ENCODE measurements at regions not wholly inside any gene's neighbourhood (a gene's known extent, or its start where the extent isn't known, plus 50 kb on each side); places are given as distances from the start of the nearest gene placed in this dataset.

GRCh38 chr9:87306006-87306405, 191.7 kb upstream of the DAPK1 start:
- Histone ChIP-seq H3K9me3 (ENCODE audit: control insufficient read depth, low read length) (no peaks in the 10 kb centered on the region), H3K27ac (ENCODE audit: insufficient read depth, low read depth, low read length, poor library complexity, severe bottlenecking) (no peak overlapping the region), H3K27me3 (ENCODE audit: control insufficient read depth, insufficient read depth, low read length, poor library complexity, severe bottlenecking) (no peaks in the 10 kb centered on the region), H3K36me3 (ENCODE audit: control insufficient read depth, insufficient read depth, low read length) (no peaks in the 10 kb centered on the region), H3K4me3 (ENCODE audit: insufficient read depth, low read depth, low read length) (no peak overlapping the region), H3K4me1 (ENCODE audit: control insufficient read depth, insufficient read depth, low read length) (no peaks in the 10 kb centered on the region)
- WGBS, 2 experiments: 92 to 100% methylated on average over 3 of the region's 3 CpGs

DNA sequence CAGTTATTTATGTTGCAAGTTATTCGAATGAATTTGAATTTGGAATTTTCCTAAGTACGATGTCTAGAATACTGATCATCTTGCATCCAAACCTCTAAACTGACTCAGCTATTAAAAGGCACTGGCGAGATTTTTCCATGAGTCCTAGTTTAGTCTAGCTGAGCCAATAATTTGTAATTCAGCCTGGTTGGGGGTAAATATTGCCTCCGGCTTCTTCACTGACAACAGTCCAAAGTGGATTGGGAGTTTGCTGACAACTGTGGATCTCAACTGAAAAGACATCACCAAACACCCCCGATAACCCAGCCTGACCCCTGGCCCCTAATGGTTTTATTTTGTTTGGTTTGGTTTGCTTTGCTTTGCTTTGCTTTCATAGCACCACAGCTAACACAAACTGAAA, 189.8 kb upstream of the DAPK1 start:
- no peaks in the 10 kb centered on the region for H3K9me3 ChIP-seq (ENCODE audit: control insufficient read depth, low read length)
- no peak overlapping the region for H3K4me3 ChIP-seq (ENCODE audit: insufficient read depth, low read depth, low read length)
- no peaks in the 10 kb centered on the region for H3K4me1 ChIP-seq (ENCODE audit: control insufficient read depth, insufficient read depth, low read length)
- H3K36me3 ChIP-seq (ENCODE audit: control insufficient read depth, insufficient read depth, low read length): no peaks in the 10 kb centered on the region
- H3K27ac ChIP-seq (ENCODE audit: insufficient read depth, low read depth, low read length, poor library complexity, severe bottlenecking): no peak overlapping the region
- WGBS, 2 experiments: 76% methylated on average over 5 of the region's 5 CpGs
- H3K27me3 ChIP-seq (ENCODE audit: control insufficient read depth, insufficient read depth, low read length, poor library complexity, severe bottlenecking): no peaks in the 10 kb centered on the region

DNA sequence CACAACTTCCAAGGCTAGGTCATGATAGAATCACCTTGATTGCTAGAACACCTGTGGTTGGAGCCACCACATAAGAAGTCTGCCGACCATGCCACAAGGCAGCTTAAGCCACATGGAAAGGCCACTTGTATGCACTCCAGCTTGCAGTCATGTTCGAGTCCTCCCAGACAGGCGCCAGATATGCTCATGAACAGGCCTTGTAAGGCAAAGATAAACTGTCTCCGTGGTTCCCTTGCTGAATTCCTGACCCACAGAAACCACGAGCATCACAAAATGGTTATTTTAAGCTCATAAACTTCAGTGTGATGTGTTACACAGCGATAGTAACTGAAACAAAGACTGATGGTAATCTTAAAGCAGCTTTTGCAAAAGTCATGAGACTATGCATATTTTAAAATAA, 188.4 kb upstream of the DAPK1 start:
- WGBS, 2 experiments: 93 to 95% methylated on average over 6 of the region's 6 CpGs

GRCh38 chr9:87310827-87311523, 186.7 kb upstream of the DAPK1 start:
- no peak overlapping the region for H3K27ac ChIP-seq (ENCODE audit: insufficient read depth, low read depth, low read length, poor library complexity, severe bottlenecking)
- no peak overlapping the region for H3K4me3 ChIP-seq (ENCODE audit: insufficient read depth, low read depth, low read length)
- WGBS, 2 experiments: 92 to 96% methylated on average over 4 of the region's 4 CpGs
- H3K9me3 ChIP-seq (ENCODE audit: control insufficient read depth, low read length): no peaks in the 10 kb centered on the region
- no peaks in the 10 kb centered on the region for H3K4me1 ChIP-seq (ENCODE audit: control insufficient read depth, insufficient read depth, low read length)
- H3K27me3 ChIP-seq (ENCODE audit: control insufficient read depth, insufficient read depth, low read length, poor library complexity, severe bottlenecking): no peaks in the 10 kb centered on the region
- H3K36me3 ChIP-seq (ENCODE audit: control insufficient read depth, insufficient read depth, low read length): no peaks in the 10 kb centered on the region

More for the DNA sequence above, 188.4 kb upstream of the DAPK1 start:
- Histone ChIP-seq H3K36me3 (ENCODE audit: control insufficient read depth, insufficient read depth, low read length) (no peaks in the 10 kb centered on the region), H3K27me3 (ENCODE audit: control insufficient read depth, insufficient read depth, low read length, poor library complexity, severe bottlenecking) (no peaks in the 10 kb centered on the region), H3K4me1 (ENCODE audit: control insufficient read depth, insufficient read depth, low read length) (no peaks in the 10 kb centered on the region), H3K9me3 (ENCODE audit: control insufficient read depth, low read length) (no peaks in the 10 kb centered on the region), H3K4me3 (ENCODE audit: insufficient read depth, low read depth, low read length) (no peak overlapping the region), H3K27ac (ENCODE audit: insufficient read depth, low read depth, low read length, poor library complexity, severe bottlenecking) (no peak overlapping the region)

DNA sequence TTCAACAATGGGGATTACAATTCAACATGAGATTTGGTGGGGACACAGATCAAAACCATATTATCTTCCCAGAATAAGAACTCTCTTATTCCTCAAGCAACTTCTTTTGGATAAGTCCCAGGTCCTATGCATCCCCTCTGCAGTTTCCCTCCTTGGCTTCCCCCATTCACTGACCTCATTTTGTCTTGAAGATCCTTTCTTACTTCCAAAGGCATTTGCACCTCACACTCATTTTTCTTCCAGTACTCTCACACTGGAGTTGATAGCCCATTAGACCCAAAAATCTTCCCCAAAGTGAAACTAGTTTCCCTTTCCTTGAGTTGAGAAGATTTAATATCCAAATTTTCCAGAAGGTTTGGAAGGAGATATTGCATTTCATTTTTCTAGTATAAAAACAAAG, 178.0 kb upstream of the DAPK1 start:
- no peak overlapping the region for H3K4me3 ChIP-seq (ENCODE audit: insufficient read depth, low read depth, low read length)
- no peak overlapping the region for H3K27ac ChIP-seq (ENCODE audit: insufficient read depth, low read depth, low read length, poor library complexity, severe bottlenecking)
- no peaks in the 10 kb centered on the region for H3K36me3 ChIP-seq (ENCODE audit: control insufficient read depth, insufficient read depth, low read length)
- no peaks in the 10 kb centered on the region for H3K27me3 ChIP-seq (ENCODE audit: control insufficient read depth, insufficient read depth, low read length, poor library complexity, severe bottlenecking)
- H3K9me3 ChIP-seq (ENCODE audit: control insufficient read depth, low read length): no peaks in the 10 kb centered on the region
- H3K4me1 ChIP-seq (ENCODE audit: control insufficient read depth, insufficient read depth, low read length): no peaks in the 10 kb centered on the region

DNA sequence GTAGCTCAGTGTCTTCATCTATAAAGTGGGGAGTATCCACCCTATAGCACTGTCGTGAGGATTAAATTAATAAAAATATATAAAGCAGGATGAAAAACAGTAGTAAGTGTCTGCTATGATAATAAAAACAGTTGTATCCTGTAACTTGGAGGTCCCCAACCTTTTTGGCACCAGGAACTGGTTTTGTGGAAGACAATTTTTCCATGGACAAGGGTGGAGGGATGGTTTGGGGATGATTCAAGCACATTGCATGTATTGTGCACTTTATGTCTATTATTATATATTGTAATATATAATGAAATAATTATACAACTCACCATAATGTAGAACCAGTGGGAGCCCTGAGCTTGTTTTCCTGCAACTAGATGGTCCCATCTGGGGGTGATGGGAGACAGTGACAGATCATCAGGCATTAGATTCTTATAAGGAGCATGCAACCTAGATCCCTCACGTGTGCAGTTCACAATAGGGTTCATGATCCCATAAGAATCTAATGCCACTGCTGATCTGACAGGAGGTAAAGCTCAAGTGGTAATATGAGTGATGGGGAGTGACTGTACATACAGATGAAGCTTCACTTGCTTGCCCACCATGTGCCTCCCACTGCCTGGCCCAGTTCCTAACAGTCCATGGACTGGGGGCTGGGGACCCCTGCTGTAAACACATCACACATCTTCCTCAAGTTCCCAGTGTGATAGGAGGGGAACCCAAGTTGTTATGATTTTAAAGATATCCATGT, 177.4 kb upstream of the DAPK1 start:
- Histone ChIP-seq H3K4me1 (ENCODE audit: control insufficient read depth, insufficient read depth, low read length) (no peaks in the 10 kb centered on the region), H3K4me3 (ENCODE audit: insufficient read depth, low read depth, low read length) (no peak overlapping the region), H3K9me3 (ENCODE audit: control insufficient read depth, low read length) (no peaks in the 10 kb centered on the region), H3K36me3 (ENCODE audit: control insufficient read depth, insufficient read depth, low read length) (no peaks in the 10 kb centered on the region), H3K27ac (ENCODE audit: insufficient read depth, low read depth, low read length, poor library complexity, severe bottlenecking) (no peak overlapping the region), H3K27me3 (ENCODE audit: control insufficient read depth, insufficient read depth, low read length, poor library complexity, severe bottlenecking) (no peaks in the 10 kb centered on the region)
- WGBS, 2 experiments: 88 to 100% methylated on average over 1 to 2 of the region's 2 CpGs

DNA sequence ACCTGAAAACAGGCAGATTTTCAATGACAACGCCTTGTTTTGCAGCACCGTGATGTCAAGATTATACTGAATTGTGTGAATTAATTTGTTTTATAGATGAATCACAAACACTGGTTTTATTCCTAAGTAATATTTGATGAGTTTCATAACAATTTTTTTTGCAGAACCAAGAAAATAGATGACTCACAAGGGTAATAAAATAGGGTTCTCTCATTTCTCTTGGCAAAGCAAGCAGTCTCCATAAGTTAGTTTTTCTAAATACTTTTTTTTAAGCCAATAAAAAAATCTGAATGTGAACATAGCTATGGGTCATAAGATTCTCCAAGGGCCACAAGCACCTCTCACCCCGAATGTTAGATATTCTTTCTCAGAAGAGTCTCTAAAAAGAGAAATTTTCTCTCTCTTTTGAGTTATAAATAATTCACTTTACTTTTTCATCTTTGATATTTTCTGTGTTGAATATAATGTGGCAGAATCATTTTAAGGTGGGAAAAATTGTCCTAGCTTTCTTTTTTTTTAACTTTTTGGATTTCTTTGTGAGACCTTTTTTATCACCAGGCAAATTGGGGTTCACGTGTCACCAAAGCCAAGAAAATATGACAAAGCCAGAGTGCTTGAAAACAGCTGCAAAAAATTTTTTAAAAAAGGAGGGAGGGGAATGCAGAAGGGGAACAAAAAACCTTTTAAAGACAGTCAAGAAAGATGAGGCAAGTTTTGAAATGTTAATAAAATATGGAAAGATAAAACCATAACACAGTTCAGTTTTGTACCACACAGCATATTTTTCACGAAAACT, 174.6 kb upstream of the DAPK1 start:
- Histone ChIP-seq H3K27me3 (ENCODE audit: control insufficient read depth, insufficient read depth, low read length, poor library complexity, severe bottlenecking) (no peaks in the 10 kb centered on the region), H3K27ac (ENCODE audit: insufficient read depth, low read depth, low read length, poor library complexity, severe bottlenecking) (no peak overlapping the region), H3K4me3 (ENCODE audit: insufficient read depth, low read depth, low read length) (no peak overlapping the region), H3K36me3 (ENCODE audit: control insufficient read depth, insufficient read depth, low read length) (no peaks in the 10 kb centered on the region), H3K4me1 (ENCODE audit: control insufficient read depth, insufficient read depth, low read length) (no peaks in the 10 kb centered on the region), H3K9me3 (ENCODE audit: control insufficient read depth, low read length) (no peaks in the 10 kb centered on the region)
- WGBS, 2 experiments: 93 to 95% methylated on average over 4 of the region's 5 CpGs

DNA sequence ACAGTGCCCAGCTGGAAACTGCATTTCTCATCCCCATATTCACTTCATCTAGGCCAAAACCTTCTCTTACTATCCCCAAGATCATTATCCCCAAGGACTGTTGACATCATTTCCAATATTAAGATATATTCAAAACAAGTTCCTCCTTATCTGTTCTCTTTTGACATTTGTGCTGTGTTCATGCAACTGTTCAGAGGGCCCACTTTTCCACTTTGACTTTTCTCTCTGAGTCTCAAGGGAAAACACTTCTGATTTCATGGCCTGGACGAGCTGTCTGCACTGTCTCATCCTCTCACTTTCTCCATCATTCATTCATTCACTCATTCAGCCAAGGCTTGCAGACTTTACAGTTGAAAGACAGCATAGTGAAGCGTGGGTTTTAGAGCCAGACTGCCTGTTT, 173.7 kb upstream of the DAPK1 start:
- no peaks in the 10 kb centered on the region for H3K36me3 ChIP-seq (ENCODE audit: control insufficient read depth, insufficient read depth, low read length)
- 89 to 92% methylated on average over 2 of the region's 2 CpGs for WGBS, 2 experiments
- no peaks in the 10 kb centered on the region for H3K9me3 ChIP-seq (ENCODE audit: control insufficient read depth, low read length)
- no peak overlapping the region for H3K4me3 ChIP-seq (ENCODE audit: insufficient read depth, low read depth, low read length)
- no peak overlapping the region for H3K27ac ChIP-seq (ENCODE audit: insufficient read depth, low read depth, low read length, poor library complexity, severe bottlenecking)
- H3K4me1 ChIP-seq (ENCODE audit: control insufficient read depth, insufficient read depth, low read length): no peaks in the 10 kb centered on the region
- no peaks in the 10 kb centered on the region for H3K27me3 ChIP-seq (ENCODE audit: control insufficient read depth, insufficient read depth, low read length, poor library complexity, severe bottlenecking)

DNA sequence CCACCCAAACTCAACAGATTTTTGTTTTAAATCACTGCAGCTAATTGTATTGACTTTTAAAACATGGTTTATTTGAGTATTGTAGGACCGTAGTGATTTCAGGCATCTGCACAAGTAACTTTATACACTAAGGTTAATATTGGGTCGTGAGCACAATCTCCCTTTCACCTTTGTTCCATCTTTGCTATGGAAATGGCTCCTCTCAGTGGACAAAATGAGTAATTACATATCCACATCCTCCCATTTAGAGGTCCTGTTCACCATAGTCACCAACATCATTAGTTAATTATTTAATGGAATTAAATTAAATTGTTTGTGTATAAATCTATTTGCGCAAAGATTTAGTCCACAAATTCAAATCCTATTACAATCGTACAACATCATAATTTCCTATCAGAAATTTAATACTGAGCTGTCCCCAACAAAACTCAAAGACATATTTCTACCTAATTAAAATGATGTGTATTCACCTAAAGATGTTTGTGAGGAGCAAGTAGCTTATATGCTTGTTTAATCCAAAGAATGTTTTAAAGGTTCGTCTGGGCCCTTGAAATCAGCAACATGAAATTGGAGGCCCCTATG, 173.0 kb upstream of the DAPK1 start:
- 7 to 12% methylated on average over 2 to 3 of the region's 5 CpGs for WGBS, 2 experiments

DNA sequence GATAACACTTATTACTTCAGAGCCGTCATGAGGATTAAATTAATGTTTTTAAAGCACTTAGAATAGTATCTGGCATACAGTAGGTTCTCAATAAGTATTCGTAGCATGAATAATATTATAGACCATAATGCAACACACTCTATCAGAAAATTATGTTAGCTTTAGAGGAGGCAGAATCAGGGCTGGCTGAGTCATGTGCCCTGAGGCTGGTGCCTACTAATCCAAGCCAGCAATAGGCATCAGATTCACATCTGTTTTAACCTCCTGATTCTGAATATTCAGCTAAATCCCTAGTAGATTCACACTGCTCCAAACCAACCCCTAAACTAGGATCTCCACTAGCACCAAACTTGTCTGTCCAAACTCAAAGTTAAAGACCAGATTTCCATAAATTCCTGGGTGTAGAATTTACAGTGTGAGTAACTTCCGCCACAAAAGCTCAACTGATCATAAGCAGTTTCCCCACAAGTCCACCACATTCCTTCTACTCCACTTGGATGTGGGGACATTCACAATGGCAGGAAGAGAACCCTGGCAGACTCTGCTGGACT, 170.0 kb upstream of the DAPK1 start:
- H3K9me3 ChIP-seq (ENCODE audit: control insufficient read depth, low read length): peaks cover 8% of the 10 kb centered on the region
- H3K4me3 ChIP-seq (ENCODE audit: insufficient read depth, low read depth, low read length): no peak overlapping the region
- no peaks in the 10 kb centered on the region for H3K27me3 ChIP-seq (ENCODE audit: control insufficient read depth, insufficient read depth, low read length, poor library complexity, severe bottlenecking)
- H3K4me1 ChIP-seq (ENCODE audit: control insufficient read depth, insufficient read depth, low read length): no peaks in the 10 kb centered on the region
- 93 to 100% methylated on average over 1 to 3 of the region's 3 CpGs for WGBS, 2 experiments
- no peak overlapping the region for H3K27ac ChIP-seq (ENCODE audit: insufficient read depth, low read depth, low read length, poor library complexity, severe bottlenecking)
- H3K36me3 ChIP-seq (ENCODE audit: control insufficient read depth, insufficient read depth, low read length): no peaks in the 10 kb centered on the region

More for the DNA sequence above, 173.0 kb upstream of the DAPK1 start:
- no peak overlapping the region for H3K27ac ChIP-seq (ENCODE audit: insufficient read depth, low read depth, low read length, poor library complexity, severe bottlenecking)
- H3K4me3 ChIP-seq (ENCODE audit: insufficient read depth, low read depth, low read length): no peak overlapping the region
- no peaks in the 10 kb centered on the region for H3K9me3 ChIP-seq (ENCODE audit: control insufficient read depth, low read length)
- no peaks in the 10 kb centered on the region for H3K4me1 ChIP-seq (ENCODE audit: control insufficient read depth, insufficient read depth, low read length)
- H3K36me3 ChIP-seq (ENCODE audit: control insufficient read depth, insufficient read depth, low read length): no peaks in the 10 kb centered on the region
- H3K27me3 ChIP-seq (ENCODE audit: control insufficient read depth, insufficient read depth, low read length, poor library complexity, severe bottlenecking): no peaks in the 10 kb centered on the region

Data from ectodermal cell (in vitro differentiated cells).